Endothelial cell of hepatic sinusoid (primary cell): ENCODE measurements at regions not wholly inside any gene's neighbourhood (a gene's known extent, or its start where the extent isn't known, plus 50 kb on each side); places are given as distances from the start of the nearest gene placed in this dataset.
"Not testable (repeated sequence)": the region's sequence is repeated elsewhere in the genome, so short reads cannot be mapped to it uniquely, and the experiment has no call there.

Experiments
- in situ Hi-C: cut with HindIII; loops from 2 replicates; pipeline ENCODE4 v1.10.0; 2017; ENCODE audit warnings: low sequenced_read_pairs

- in situ Hi-C loops = no loop called here
Observed at GRCh38 chr20:17873410-17874270, 95.0 kb downstream of the SNX5 start.

DNA sequence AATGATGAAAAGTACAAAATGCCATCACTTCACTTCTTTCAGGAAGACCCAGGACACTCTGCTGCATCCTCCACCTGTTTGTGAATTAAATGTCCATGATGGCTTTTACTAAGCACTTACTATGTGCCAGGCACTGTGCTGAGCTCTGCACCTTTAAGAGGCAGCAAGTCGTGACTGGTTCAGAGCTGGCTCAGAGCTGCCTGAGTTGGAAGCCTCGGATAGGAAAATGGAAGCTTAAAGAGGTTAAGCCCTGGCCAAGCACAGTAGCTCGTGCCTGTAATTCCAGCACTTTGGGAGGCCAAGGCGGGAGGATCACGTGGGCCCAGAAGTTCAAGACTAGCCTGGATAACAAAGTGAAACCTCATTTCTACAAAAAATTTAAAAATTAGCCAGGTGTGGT, 95.6 kb downstream of the SNX5 start:
- in situ Hi-C loops = no loop called here

DNA sequence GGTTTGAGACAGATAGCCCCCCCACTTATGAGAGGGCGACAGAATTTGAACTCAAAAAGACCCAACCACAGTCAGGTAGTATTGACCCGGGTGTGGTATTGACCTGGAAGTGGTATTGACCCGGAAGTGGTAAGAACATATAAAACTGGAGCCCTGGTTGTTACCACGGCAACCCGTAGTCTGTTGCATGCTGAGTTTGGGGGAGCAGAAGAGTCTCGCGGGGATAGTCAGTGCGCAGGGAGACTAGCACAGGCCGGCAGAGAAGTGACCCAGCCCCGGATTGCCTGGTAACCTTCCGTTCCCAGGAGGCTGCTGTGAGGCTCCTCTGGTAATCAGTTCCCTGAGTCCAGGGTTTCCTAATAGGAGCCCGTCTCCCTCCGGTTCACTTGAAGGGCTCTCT, 96.2 kb downstream of the SNX5 start:
- in situ Hi-C loops = no loop called here

GRCh38 chr20:17871886-17872285, 96.7 kb downstream of the SNX5 start:
- in situ Hi-C loops = no loop called here

DNA sequence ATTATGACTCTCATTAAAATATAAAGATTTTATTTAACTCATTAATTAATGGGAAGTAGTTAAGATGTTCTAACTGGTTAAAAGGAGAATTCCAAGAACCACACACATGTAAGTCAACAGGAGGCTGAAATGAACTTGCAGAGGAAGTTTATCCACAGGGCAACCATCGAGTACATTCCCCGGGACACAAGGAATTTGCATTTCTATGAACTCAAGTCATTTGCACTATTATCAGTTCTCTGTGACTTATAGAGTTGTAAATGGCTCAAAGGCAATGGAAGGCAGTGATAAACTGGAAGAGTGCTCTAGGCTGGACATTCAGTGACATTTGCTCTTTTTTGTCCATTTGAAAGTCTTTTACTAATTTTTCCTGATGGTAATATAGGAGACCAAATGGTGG, 97.4 kb downstream of the SNX5 start:
- in situ Hi-C loops = no loop called here

GRCh38 chr20:17870086-17870740, 98.4 kb downstream of the SNX5 start:
- in situ Hi-C loops = no loop called here

DNA sequence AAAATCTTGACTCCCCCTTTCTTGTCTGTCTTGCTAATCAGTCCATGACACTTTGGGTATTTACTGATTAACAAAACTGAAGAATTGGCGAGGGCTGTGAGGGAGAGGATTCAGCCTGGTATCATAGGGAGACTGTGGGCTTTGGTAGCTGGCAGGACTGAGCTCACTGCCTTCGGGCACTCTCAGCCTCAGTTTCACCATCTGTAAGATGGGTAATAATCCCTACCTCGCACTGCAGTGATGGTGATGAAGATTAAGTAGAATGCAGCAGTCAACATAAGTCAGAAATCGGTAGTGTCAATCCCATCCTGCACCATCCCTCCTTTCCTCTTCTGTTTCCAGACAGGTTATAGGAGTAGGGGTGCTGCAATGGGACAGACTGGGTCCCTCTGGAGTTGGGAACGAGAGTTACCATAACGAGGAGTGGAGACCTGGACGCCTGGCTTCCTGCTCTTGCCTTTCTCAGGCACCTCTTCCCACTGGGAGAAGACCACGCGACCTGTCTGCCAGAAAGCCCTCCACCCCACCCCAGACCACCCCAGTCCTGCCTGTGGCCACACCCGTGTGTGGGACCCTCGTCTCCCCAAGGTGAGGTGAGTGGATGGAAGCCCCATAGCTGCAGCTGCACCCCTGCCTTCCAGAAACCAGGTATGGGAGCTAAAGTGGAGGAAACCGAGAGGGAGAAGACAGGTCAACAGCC, 99.1 kb downstream of the SNX5 start:
- in situ Hi-C loops = no loop called here

GRCh38 chr20:17868700-17869231, 99.8 kb downstream of the SNX5 start:
- in situ Hi-C loops = no loop called here

DNA sequence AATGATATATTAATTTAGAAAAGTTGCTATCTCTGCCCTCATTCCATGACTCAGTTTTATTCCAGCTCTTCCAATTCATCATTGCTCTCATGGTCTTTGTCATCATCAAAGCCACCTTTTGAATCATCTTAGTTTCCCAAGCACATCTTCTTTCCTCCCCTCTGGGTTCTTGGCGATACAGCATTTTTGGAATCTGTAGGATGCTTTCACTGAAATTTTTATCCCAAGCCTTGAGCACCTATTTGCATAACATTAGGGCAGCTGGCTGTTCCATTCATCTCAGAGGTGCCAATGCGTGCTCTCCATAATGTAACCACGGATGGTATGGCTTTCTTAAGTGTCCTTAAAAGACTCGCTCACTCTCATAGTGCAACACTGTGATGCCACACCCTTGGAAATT, 100.4 kb downstream of the SNX5 start:
- in situ Hi-C loops = no loop called here

GRCh38 chr20:17867131-17867925, 101.3 kb downstream of the SNX5 start:
- in situ Hi-C loops = no loop called here

DNA sequence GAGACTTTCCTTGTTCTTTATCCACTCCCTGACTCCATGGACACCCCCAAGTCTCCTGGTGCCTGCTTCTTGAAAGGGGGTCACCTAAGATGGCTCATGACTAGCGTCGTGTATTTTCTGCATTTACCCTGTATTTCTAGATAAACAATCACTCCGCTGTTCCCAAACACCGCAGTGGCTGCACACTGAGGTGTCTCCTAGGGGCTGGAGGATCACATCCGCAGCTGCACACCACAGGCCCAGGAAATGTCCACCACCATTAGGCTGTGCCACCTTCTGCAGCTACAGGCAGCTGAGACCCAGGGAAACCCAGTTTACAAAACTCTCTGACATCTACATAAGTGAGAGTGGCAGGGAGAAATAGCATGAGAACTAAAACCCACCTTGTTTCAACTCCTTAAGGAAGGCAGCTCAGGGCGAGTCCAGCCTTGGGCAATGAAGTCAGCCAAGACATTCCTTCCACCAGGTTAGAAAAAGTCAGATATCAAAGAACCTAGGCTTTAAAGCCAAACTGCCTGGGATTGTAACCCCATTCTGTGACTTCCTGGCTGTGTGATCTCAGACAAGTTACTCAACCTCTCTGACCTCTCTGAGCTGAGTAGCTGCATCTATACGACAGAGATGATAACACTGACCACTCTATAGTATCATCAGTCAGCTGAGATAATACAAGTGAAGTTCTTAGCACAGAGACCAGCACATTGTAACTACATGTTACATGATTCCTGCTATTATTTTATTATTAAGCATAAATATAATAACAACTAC, 102.2 kb downstream of the SNX5 start:
- in situ Hi-C loops = no loop called here

DNA sequence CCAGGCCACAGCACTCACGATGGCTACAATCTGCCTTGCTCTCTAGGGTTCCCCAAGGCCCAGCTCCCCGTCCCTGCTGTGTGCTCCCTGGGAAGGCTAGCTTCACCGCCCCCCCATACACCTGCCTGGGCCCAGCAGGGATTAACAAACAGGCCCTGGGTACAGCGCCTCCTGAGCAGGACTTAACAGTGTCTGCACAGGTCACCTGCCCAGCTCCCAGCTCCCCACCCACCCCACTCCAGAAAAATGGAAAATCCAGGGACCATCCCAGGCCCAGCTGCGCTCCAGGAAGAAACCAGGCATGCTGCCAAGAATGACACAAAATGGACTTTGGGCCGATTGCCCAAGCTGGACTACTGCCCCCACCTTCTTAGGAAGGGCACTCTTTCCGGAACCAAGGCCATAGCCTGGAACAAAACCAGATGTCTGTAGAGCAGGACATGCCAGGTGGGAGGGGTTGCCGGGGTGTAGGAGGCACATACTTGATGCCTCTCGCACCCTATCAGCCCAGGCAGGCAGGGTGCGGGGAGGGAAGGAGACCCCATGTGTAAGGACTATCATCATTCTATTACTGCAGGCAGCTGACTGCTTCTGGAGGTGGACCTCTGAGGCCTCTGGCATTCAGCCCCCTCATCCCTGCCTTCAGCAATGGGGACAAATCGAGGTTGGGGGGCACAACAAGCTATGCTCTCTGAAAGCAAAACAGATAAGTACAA, 104.9 kb downstream of the SNX5 start:
- in situ Hi-C loops = no loop called here

DNA sequence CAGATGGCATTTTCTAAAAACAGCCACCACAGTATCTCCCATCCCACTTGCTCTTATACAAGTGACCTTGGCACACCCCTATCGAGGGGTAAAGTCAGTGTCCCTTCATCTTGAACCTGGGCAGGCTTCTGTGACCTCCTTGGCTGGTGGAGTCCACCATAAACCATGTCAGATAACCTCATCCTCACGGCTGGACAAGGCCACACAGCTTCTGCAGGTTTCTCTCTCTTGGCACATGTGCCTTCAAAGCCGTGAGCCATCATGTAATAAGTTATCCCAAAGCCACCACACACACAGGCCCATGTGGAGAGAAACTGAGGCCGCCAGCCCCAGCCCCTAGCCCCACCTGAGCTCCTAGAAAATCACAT, 105.4 kb downstream of the SNX5 start:
- in situ Hi-C loops = no loop called here

DNA sequence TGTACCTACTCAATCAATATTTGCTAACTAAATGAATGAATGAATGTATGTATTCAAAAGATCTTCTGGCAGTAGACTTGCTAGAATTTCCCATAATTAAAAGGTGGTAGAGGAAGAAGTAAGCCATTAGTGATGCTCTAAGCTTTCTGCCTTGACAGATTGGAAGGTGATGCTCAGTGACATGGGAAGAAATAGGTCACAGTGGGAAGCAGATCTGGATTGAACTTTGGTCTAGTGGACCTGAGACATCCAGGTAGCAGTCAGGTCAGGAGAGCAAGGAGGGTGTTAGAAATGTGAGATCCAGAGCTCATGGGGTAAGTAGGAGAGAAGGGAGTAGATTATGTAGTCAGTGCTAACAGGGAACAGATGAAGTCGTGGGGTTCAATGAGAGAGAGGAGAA, 106.4 kb downstream of the SNX5 start:
- in situ Hi-C loops = no loop called here

DNA sequence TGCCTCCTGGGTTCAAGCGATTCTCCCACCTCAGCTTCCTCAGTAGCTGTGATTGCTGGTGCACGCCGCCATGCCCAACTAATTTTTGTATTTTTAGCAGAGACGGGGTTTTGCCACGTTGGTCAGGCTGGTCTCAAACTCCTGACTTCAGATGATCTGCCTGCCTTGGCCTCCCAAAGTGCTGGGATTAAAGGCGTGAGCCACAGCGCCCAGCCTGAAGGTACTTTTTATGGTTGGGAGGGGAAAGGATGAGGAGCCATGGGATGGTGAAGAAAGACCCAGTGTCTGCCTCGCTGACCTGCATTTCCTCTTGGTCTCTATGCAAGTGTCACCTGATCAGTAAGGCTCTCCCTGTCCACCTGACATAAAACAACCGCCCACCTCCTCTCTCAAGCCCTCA, 107.0 kb downstream of the SNX5 start:
- in situ Hi-C loops = not testable (repeated sequence)

GRCh38 chr20:17860301-17861197, 108.0 kb downstream of the SNX5 start:
- in situ Hi-C loops = no loop called here

DNA sequence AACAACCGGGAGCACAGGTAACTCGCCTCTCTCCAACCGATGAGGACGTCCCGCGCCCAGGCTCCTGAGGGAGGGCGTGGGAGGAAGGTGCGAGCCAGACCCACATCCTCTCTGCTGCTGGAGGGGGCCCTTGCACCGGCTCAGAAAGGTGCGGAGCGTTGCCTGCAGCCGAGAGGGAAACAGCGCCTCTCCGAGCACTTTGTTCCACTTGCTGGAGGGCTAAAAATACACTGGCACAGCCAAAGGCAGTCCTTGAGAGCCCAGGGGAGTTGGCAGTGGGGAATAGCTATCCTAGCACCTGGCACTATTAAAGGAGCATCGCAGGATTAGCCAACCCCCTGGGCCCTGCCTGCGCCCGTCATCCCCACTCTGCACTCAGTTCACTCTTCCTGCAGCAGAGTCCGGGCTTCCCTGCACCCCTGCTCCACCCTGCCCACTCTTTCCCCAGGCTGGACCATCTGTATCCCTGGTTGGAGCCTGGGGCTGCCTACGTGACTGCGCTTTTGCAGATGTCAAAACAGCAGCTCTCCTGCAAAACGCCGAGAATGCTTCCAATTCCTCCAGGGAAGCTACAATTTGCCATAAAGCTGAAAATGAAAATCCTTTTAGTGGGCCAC, 108.9 kb downstream of the SNX5 start:
- in situ Hi-C loops = loop anchor here (5.0 kb wide), 1 partner anchor 33 kb away; no protein-coding TSS in a partner anchor
